Caco-2 (cell line): ENCODE measurements at regions not wholly inside any gene's neighbourhood (a gene's known extent, or its start where the extent isn't known, plus 50 kb on each side); places are given as distances from the start of the nearest gene placed in this dataset.

Experiments used
- BruUV-seq: library from RNA; stranded (reverse); fragments of 400-500 nt; replicated peaks from 2 replicates; lab custom pipeline; 2021; lab: Mats Ljungman, UMichigan
- CTCF ChIA-PET: fragments of 300-600 bp; sonication (Branson Sonifier 250); formaldehyde crosslinking; loops from one replicate; lab custom pipeline; 2022; ENCODE audit warnings: antibody characterized with exemption; lab: Charles Lee
- POLR2A ChIA-PET: fragments of 300-600 bp; sonication (Branson Sonifier 250); formaldehyde crosslinking; loops from one replicate; lab custom pipeline; 2022; ENCODE audit warnings: antibody characterized with exemption; lab: Charles Lee
- DNase-seq, 2 experiments: peaks; one replicate each; pipeline versions ENCODE4 v3.0.0 to v3.0.0-alpha.2; 2020 to 2022
- H3K27me3 ChIP-seq: replicated peaks from 2 replicates; pipeline ENCODE4 v1.6.0; 2011; ENCODE audit warnings: low read length; ENCODE audit not compliant: control insufficient read depth, insufficient read depth
- H3K36me3 ChIP-seq: 2 replicates; pipeline ENCODE4 v1.5.1; 2011; ENCODE audit warnings: low read length; ENCODE audit not compliant: control insufficient read depth, insufficient read depth
- H3K4me1 ChIP-seq: fragments of 250-450 bp; sonication (Bioruptor Pico); 2 replicates; pipeline ENCODE4 v1.5.1; 2020; ENCODE audit warnings: mild to moderate bottlenecking
- H3K4me3 ChIP-seq: 2 replicates; pipeline ENCODE4 v1.5.1; 2011; ENCODE audit warnings: low read depth, mild to moderate bottlenecking, control low read depth, low read length
- H3K9me3 ChIP-seq: fragments of 250-450 bp; sonication (Bioruptor Pico); 2 replicates; pipeline ENCODE4 v1.5.1; 2020; ENCODE audit warnings: mild to moderate bottlenecking, moderate library complexity
- H3K27ac Mint-ChIP-seq: one replicate; pipeline ENCODE4 v1.8.0; 2022; ENCODE audit warnings: mixed read lengths; ENCODE audit not compliant: unreplicated experiment
- H3K27me3 Mint-ChIP-seq: one replicate; pipeline ENCODE4 v1.8.0; 2022; ENCODE audit warnings: mixed read lengths; ENCODE audit not compliant: insufficient read depth, unreplicated experiment
- H3K36me3 Mint-ChIP-seq: one replicate; pipeline ENCODE4 v1.8.0; 2022; ENCODE audit warnings: mild to moderate bottlenecking, mixed read lengths; ENCODE audit not compliant: insufficient read depth, unreplicated experiment
- H3K4me1 Mint-ChIP-seq: one replicate; pipeline ENCODE4 v1.8.0; 2022; ENCODE audit warnings: low read depth, mixed read lengths; ENCODE audit not compliant: unreplicated experiment
- H3K4me3 Mint-ChIP-seq: one replicate; pipeline ENCODE4 v1.8.0; 2022; ENCODE audit warnings: mild to moderate bottlenecking, moderate library complexity, mixed read lengths; ENCODE audit not compliant: unreplicated experiment
- H3K9me3 Mint-ChIP-seq: one replicate; pipeline ENCODE4 v1.8.0; 2022; ENCODE audit warnings: mixed read lengths; ENCODE audit not compliant: unreplicated experiment
- CTCF ChIP-seq, 2 experiments: fragments of 200-600 bp in 1 of 2; IDR thresholded peaks; 1 replicate in 1 of 2; 2 replicates in 1 of 2; pipeline versions ENCODE4 v1.5.1 to v1.8.0; 2011 to 2022; ENCODE audit warnings: antibody characterized with exemption in 1 of 2, control low read depth in 1 of 2, inconsistent platforms in 1 of 2, low read depth in 1 of 2, low read length in 1 of 2, mild to moderate bottlenecking in 1 of 2, moderate library complexity in 1 of 2; ENCODE audit not compliant: insufficient read depth in 1 of 2, severe bottlenecking in 1 of 2, unreplicated experiment in 1 of 2
- intact Hi-C: fragments of 100-400 bp; cut with micrococcal nuclease; formaldehyde crosslinking; loops from one replicate; pipeline ENCODE4 v1.10.0; 2022; ENCODE audit not compliant: unreplicated experiment

GRCh38 chr22:49373289-49373666 is 454.4 kb downstream of the BRD1 start:
- DNase-seq, result no peak
- no peaks in the 10 kb centered on the region for H3K9me3 Mint-ChIP-seq
- no peak overlapping the region for H3K4me3 Mint-ChIP-seq
- H3K36me3 Mint-ChIP-seq, result no peaks in the 10 kb centered on the region
- Histone ChIP-seq H3K36me3 (no peaks in the 10 kb centered on the region), H3K4me1 (peaks cover 4% of the 10 kb centered on the region; the same call in 1 of the 2 replicates), H3K9me3 (no peaks in the 10 kb centered on the region), H3K27me3 (no peaks in the 10 kb centered on the region), H3K4me3 (no peak overlapping the region)
- POLR2A ChIA-PET, result no interaction called here
- no peak for TF ChIP-seq CTCF (IDR thresholded peaks at IDR 0.05; ENCODE audit: insufficient read depth in 1 of 2, low read depth in 1 of 2, low read length in 1 of 2, severe bottlenecking in 1 of 2, unreplicated experiment in 1 of 2)
- H3K4me1 Mint-ChIP-seq, result peaks cover 5% of the 10 kb centered on the region
- no TSS peak for BruUV-seq
- intact Hi-C loops, result no loop called here
- peaks cover 14% of the 10 kb centered on the region for H3K27me3 Mint-ChIP-seq
- CTCF ChIA-PET, result interaction anchor here (0.7 kb wide), 1 partner anchor 30 kb away, joined by 3 read pairs; no protein-coding TSS in a partner anchor
- no peak overlapping the region for H3K27ac Mint-ChIP-seq

DNA sequence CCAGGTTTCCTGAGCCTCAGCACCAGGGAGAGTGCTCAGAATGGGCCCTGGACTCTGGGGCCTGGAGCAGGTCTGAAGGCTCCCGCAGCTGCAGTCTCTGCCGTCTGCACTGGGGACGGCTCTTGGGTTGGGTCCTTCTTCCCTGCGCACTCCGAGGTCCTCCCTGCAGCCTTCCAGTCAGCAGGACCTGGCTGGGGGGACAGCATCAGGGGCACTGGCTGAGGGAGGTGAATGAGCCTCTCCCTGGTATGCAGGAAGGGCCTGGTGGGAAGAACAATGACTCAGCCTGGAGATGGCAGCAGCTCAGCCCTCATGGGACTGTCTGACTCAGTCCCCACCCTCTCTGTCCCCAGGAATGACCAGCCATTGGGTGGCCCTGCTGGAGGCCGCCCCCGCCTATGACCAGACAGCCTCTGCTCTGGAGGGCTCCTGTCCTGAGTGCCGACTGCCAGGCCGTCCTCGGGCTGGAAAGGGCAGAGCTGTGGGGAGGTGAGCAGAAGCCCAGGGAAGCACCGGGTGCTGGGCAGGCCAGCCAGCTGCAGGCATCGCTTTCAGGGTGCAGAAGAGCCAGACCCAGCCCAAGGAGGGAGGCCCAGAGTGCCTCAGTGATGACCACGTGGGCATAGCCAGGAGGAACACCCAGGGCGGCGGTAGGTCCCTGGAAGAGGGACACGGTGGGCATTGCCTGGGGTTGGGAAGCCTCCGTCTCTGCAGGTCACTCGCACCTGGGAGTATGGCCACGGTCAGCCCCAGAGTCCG is 455.0 kb downstream of the BRD1 start:
- intact Hi-C loops, result no loop called here
- ChIA-PET CTCF (interaction anchor here (0.7 kb wide), 1 partner anchor 29 kb away, joined by 3 read pairs; no protein-coding TSS in a partner anchor), POLR2A (no interaction called here)
- Histone ChIP-seq H3K36me3 (no peaks in the 10 kb centered on the region), H3K27me3 (no peaks in the 10 kb centered on the region), H3K4me1 (peaks cover 4% of the 10 kb centered on the region; the same call in 1 of the 2 replicates), H3K4me3 (no peak overlapping the region), H3K9me3 (no peaks in the 10 kb centered on the region)
- Mint-ChIP-seq H3K27me3 (peaks cover 10% of the 10 kb centered on the region), H3K4me3 (no peak overlapping the region), H3K27ac (no peak overlapping the region), H3K9me3 (no peaks in the 10 kb centered on the region), H3K36me3 (no peaks in the 10 kb centered on the region), H3K4me1 (peaks cover 5% of the 10 kb centered on the region)
- DNase-seq, result no peak
- no TSS peak for BruUV-seq
- TF ChIP-seq CTCF (IDR thresholded peaks at IDR 0.05; ENCODE audit: insufficient read depth in 1 of 2, low read depth in 1 of 2, low read length in 1 of 2, severe bottlenecking in 1 of 2, unreplicated experiment in 1 of 2), result no peak

DNA sequence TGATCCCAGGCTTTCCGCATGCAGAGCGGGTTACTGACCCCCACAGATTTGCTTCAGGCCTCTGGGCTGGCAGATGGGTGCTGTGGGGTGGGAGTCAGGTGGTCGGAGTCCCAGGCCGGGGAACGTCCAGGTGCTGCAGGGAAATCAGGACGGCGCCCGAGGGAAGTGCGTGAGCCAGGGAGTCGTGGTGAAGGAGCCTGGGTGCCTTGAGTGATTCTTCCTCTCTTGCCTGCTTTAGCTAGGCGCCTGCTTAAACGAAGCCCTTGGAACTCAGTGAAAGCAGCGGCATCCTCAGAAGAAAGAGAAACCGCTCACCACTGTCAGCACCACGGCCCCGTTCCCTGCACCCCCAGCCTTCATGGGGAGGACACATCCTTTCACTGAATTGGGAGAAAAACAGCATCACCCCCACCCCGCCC is 455.6 kb downstream of the BRD1 start:
- ChIA-PET CTCF (no interaction called here), POLR2A (no interaction called here)
- H3K4me1 ChIP-seq, result peaks cover 4% of the 10 kb centered on the region; the same call in 1 of the 2 replicates
- Mint-ChIP-seq H3K4me1 (peaks cover 5% of the 10 kb centered on the region), H3K9me3 (no peaks in the 10 kb centered on the region), H3K27me3 (peaks cover 5% of the 10 kb centered on the region), H3K36me3 (no peaks in the 10 kb centered on the region), H3K27ac (no peak overlapping the region), H3K4me3 (no peak overlapping the region)
- H3K27me3 ChIP-seq, result no peaks in the 10 kb centered on the region
- no peak for TF ChIP-seq CTCF (IDR thresholded peaks at IDR 0.05; ENCODE audit: insufficient read depth in 1 of 2, low read depth in 1 of 2, low read length in 1 of 2, severe bottlenecking in 1 of 2, unreplicated experiment in 1 of 2)
- intact Hi-C loops, result no loop called here
- DNase-seq, result no peak
- no peaks in the 10 kb centered on the region for H3K9me3 ChIP-seq
- H3K36me3 ChIP-seq, result no peaks in the 10 kb centered on the region
- H3K4me3 ChIP-seq, result no peak overlapping the region
- BruUV-seq, result no TSS peak
